ENCODE measurements at regions not wholly inside any gene's neighbourhood (a gene's known extent, or its start where the extent isn't known, plus 50 kb on each side); places are given as distances from the start of the nearest gene placed in this dataset.
"Not testable (repeated sequence)": the region's sequence is repeated elsewhere in the genome, so short reads cannot be mapped to it uniquely, and the experiment has no call there.

DNA sequence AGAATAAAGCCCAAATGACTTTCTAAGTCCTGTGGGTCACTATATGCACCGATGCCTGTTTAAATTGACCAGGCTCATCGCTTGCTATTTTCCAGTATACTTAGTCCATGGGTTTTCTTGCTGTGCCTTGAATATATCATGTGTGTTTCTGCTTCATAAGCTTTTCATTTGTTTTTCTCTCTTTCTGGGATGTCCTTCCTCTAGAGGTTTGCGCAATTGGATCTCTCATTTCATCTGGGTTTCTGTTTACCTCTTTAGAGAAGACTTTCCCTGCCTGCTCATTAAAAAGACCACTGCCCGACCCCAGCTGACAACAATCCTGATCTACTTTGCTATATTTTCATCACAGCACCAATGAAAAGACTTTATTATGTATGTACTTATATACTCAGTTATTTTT, 150.9 kb upstream of the CYRIA start:
- no peak for DNase-seq (ENCODE audit: low spot score)

DNA sequence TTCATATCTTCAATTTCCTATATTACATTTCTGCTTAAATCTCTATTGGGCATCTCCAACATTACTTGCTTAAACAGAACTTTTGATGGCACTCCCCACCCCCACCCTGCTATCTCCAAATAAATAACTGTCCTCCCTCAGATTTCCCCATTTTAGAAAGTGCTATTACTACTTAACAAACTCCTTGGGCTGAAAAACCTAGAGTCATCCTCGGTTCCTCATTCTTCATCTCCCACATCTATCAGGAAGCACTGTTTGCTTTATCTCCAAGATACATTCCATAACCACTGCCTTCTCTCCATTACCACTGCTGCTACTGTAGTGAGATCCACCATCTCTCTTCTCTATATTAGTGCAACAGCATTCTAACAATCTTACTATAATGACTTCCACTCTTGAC, 150.4 kb upstream of the CYRIA start:
- DNase-seq (ENCODE audit: low spot score), result no peak

DNA sequence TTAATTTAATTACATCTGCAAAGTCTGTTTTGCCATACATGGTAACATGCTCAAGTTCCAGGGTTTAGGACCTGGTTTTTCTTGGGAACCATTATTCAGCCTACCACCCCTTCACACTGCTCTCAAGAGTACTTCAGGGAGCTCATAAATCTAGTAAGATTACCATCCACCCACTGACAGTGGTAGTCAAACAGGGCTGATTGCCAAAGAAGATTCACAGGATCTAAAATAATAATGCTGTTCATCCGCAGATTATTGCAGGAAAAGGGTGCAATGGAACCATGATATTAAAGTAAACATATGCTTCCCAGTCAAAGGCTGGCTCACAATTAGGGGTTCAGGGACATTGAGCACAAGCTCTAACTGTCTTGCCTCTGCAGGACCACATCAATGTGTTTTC, 148.0 kb upstream of the CYRIA start:
- DNase-seq (ENCODE audit: low spot score), result no peak

DNA sequence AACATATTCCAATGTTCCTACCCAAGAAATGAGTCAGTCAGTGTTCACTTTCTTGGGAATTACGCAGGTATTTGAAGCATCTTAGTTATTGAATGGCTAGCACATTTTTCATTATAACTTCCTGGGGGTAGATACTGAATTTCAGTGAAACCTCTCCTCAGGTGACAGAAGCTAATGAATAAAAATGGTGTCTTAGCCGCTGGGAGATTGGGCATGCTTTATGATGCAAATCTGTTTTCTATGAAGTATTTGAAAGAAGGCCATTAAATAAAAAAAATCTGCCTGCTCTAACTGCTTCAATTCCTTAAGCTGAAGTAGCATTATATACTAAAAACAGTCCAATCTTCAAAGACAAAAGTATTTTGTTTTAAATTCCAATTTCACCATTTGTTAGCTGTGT, 132.8 kb upstream of the CYRIA start:
- DNase-seq (ENCODE audit: low spot score), result no peak

DNA sequence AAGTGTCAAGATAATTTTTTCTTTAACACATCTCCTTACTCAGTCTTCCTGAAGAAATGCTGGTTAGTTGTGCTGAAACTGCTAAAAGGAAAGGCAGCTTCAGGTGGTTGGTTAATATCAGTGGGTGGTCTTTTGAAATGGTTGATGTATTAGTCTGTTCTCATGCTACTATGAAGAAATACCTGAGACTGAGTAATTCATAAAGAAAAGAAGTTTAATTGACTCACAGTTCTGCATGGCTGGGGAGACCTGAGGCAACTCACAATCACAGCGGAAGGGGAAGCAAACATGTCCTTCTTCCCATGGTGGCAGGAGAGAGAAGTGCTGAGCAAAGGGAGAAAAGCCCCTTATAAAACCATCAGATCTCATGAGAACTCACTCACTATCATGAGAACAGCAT, 125.9 kb upstream of the CYRIA start:
- no peak for DNase-seq (ENCODE audit: low spot score)

DNA sequence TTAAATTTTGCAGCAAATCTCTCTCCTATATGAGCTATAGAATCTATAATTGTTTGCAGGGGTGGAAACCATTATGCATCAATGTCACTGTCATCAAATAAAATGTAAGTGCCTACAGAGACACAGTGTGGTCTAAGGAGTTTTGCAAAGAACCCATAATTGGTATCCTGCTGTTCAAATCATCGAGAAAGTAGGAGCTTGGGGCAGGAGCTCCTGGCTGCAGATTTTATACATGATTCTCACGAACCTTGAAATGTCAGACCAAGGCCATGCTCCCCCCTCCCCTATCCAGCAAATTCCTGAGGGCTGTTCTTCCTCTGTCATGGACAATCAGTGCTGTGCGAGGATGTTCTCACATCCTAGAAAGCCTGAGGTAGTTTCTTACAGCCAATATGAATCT, 119.5 kb upstream of the CYRIA start:
- DNase-seq (ENCODE audit: low spot score), result no peak

DNA sequence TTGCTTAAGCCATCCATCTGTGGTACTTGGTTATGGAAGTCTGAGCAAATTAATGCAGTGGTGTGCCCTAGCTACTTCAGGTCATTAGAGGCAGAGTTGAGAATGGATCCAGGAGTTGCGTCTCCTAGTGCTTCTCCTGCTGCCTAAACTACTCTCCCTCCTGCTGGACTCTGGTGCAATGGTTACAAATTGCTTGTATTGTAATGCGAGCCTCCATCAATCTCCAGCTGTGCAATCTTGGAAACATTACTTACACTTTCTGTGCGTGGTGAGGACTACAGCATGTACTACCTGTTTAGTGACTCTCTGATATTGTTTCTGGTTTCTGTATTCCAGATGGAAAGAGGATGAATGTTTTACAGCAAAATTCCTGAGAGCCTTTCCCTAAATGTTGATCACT, 119.0 kb upstream of the CYRIA start:
- DNase-seq (ENCODE audit: low spot score), result no peak

DNA sequence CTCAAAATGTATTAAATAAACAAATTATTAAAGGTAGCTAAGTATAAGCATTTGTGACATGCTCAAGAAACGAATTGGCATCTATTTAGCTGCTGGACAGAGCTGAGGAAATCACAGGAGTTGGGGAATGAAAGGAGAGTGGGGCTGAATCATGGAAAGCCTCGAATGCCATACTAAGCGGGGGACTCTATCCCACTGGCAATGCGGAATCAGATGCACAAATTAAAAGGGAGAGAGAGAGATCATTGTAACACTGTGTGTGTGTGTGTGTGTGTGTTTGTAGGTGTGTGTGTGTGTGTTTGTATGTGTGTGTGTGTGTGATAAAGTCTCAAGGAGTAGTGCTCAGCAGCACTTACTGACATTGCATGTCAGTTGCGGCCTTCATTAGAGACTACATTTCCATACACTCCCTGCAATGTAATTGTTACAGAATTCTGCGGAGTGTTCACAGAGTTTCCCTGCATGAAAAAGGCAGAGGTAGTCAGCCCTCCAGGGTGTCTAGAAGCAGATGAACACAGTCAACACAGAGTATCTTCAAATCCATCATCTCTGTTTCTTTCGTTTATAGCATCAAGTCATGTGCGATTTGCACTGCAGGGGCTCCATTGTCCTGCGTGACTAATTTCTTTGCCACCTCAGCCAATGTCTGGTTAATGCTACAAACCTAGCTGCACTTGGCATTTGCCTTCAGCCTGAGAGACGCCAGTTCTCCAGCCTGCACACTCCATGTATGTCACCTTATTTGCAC, 111.7 kb upstream of the CYRIA start:
- DNase-seq (ENCODE audit: low spot score), result no peak

DNA sequence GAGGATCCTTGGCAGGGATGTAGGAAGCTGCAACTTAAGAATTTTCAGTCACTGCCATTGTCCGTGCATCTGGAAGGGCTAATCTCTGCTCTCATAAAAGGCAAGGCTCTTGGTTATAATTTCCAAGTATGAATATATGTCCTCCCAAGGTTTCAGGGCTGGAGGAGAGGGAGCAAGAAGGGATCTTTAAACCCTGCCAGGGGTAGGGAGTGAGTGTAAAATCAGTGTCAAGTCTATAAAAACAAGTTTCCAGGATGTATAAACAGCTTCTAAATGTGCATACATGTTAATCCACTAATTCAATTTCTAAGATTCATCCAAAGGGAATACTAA, 110.2 kb upstream of the CYRIA start:
- no peak for DNase-seq (ENCODE audit: low spot score)

DNA sequence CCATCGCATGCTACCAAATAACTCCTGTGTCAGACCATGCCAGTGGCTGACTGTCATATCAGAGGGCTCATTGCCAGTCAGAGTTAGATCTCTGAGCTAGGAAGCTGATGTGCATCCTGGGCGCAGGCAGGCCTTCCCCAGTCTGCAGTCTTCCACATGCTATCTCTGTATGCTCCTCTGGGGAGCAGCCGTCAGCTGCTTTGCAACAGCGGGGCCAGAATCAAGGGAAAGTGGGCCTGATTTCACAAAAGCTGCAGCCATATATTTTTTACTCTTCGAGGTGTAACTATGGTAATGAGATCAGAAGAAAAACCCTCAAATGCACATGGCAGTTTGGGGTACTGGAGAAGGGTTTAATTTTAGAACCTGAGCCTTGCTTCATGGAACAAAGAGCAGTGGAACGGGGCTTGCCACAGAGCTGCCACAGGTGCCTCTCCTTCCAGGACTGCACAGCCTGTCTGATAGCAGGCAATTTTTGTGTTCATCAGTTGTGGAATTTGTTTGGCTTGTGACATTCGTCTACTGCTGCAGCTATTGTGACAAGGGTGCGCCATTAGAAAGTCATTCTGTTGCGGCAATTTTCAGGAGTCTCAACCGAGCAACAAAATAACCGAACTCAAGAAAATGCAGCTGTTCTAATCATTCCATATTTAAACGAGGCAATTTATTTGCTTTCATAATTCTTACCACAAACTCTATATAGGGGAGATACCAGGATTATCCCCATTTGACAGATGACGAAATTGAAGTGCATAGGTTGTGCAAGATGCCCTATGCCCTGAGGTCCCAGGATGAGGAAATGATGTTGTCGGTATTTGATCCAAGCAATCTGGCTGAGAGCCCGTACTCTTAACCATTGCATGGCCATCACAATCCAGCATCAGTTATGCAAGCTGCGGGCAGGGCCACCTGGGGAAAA, 109.6 kb upstream of the CYRIA start:
- no peak for DNase-seq (ENCODE audit: low spot score)

DNA sequence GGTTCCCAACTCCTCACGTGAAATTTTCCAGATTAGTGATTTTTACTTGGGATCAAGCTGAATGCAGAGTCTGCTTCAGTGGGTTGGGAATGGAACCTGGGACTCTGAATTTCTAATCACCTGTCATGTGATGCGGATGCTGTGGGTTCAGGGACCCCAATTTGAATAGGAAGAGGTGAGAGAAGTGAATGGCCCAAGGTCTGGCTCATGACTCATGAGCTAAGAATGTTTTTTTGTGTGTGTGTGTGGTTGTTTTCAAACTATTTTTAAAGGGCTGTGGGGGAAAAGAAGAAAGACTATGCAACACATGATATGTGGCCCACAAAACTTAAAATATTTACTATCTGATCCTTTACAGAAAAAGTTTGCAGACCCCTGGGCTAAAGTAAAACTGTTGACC, 108.5 kb upstream of the CYRIA start:
- no peak for DNase-seq (ENCODE audit: low spot score)

DNA sequence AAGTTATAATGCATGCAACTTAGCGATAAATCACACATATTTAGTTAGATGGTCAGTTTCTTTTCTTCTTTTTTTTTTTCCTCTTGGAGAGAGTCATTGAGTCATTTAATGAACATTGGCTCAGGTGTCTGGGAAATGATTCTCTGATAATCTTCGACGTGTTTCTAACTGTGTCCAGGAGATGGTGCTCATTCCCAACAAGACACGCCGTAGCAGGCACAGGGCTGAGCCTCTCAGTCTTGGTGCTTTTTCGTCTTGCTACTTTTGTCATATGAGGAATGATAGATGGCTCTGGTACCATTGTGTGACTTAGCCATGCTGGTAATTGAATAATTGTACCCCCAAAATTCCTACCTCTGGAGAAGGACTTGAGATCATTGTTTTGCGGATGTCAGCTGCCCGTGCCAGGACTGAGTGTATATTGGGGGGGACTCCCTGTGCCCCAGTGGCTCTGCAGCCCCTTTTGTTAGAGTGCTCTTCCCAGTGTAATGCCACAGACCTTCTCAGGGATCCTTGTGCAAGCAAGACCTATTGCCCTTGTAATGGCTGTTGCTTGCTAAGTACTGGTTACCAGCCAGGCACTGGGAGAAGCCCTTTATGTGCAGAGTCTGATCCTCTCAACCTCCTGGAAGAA, 107.6 kb upstream of the CYRIA start:
- peak; percentile 63 for DNase-seq (ENCODE audit: low spot score)

DNA sequence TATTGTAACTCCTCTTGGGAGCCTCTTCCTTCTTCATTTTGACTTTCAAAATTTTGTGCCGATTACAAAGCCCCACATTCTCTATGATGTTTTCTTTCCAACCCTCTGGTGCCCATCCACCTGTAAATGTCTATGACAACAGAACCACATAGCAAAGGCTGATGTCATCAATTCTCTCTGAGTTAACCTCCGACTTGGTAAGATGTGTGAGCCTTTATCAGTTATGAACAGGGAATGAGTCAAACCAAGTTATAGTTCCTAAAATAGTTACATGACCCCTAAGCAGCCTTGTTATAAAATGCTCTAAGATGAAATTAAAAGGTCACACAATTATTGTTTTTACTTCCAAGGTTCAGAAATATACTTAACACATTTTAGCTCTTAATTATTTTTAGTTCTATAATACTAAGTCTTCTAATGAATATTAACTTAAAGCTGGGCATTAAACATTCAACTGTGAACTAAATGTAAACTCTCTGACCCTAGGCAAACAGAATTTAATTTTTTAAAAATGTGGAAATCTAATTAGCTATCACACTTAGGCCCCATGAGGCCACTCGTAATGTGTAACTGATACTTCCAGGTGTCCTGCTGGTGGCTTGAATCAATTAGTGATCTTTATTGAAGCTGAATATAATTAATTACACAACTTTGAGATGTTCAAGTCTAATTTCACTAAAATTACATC, 102.3 kb upstream of the CYRIA start:
- DNase-seq (ENCODE audit: low spot score), result no peak

DNA sequence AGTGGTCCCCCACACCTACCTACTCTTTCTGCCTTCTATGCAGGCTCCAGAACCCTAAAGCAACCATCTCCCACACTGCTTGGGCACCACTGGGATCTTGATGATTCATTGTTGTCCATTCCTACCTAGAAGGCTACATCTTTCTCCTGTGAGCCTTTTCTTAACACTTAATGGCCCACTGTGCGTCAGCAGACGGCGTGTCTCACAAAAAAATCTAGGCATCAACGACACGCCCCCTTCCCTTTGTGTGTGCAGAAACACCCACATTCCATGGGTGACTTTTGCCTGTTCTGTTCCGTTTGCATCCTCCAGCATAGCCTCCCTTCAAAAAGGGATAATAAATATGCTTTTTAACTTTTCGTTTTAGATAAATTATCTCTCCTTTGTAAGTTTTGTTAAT, 99.7 kb upstream of the CYRIA start:
- no peak for DNase-seq (ENCODE audit: low spot score)

DNA sequence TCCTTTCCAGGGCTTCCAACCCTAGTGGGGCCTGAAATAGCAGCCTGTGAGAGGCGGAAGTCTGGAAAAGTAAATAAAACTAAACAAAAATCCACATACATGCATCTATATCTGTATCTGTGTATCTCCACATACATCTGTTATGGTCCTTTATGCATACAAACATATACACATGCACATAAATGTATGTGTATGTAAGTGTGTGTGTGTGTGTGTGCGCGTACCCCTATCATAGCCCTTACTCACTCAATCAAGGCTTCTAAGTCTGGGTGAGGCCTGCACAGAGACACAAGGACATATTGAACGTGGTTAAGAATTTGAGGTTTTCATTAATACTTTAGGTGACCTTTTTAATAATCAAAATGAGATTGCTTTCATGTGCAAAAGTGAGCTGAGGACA, 98.9 kb upstream of the CYRIA start:
- DNase-seq (ENCODE audit: low spot score), result no peak

DNA sequence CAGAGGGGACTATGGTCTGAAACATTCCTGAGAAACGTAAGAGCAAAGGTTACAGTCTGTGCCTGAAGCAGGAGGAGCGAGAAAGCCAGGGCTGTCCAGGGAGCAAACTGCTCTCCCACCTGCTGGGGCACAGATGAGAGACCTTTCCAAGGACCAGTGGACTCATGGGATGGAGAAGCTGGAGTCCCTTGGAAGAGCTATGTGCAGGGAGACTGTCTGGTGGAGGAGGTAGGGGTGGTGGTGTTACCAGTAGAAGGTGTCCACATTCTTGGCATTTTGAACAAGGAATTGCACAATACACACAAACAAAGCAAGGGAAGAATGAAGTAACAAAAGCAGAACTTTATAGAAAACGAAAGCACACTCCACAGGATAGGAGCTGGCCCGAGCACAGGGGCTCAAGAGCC, 97.9 kb upstream of the CYRIA start:
- DNase-seq (ENCODE audit: low spot score), result no peak

DNA sequence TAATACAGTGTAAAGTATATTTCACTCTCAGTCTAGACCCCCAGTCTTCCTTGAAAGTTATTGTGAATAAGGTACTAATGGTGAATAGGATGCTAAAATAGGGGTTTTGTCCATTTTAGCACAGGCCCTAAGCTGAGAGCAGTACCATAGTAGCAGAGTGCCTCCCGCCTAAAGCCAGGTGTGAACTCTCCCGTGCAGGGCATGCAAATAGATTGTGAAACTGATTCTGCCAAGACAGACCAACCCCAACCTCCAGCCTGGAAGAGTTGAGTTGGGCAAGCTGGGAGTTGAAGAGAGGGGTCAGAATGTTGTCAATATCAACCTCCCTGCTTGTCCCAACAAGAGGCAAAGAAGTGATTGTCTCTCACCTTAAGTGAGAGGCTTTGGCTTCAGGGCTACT, 97.4 kb upstream of the CYRIA start:
- DNase-seq (ENCODE audit: low spot score), result no peak

DNA sequence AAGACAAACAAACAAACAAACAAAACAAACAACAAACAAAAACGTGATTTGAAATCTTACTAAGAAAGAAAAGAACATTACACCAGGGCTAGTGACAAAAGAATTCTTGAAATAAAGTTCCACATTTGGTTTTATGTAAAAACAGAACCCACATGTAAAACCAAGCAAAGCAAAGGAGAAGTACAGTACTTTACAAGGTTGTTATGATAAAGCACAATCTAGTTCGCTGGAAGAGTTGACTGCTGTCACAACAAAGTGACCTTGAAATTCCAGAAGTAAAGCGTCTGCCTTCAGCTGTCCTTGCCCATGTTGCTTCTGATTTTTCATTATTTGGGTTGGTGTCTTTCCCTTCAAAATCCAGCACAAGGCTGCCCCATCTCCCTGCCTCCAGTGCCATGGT, 94.8 kb upstream of the CYRIA start:
- DNase-seq (ENCODE audit: low spot score), result no peak

DNA sequence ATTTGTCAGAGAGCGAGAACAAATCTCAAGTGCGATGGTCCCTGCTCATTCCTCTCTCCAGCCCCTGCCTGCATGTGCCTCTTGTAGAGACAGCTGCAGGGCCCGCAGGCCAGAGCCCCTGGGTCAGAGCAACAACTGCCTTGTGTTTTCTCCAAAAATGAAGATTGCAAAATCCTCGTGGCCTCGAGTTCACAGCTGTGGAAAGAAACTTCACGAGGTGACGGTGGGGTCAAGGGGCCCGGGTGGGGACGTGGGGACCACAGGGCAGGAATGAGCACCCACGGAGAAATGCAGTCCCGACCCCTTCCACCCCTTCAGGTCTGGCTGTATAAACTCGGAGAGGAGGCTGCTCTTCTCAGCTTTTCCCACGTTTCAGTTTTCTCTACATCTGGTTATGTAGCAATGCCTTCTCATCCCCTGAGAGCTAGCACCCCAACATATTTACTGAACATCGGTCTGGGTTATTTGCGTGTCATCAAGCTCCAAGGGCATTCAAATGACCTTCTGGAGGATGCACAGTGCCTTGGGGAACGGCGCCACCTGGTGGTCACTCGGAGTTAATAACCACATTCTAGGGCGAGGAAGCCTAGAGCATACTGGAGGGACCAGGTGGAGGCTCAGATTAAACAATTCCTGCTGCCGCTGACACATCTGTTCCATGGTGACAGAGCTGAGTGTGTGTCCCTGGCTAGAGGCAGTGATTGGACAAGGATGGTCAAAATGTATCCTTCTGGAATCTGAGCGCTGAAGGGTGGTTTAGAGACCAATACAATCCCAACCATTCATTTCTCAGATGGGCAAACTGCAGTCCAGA, 91.4 kb upstream of the CYRIA start:
- peak; percentile 85 for DNase-seq (ENCODE audit: low spot score)

DNA sequence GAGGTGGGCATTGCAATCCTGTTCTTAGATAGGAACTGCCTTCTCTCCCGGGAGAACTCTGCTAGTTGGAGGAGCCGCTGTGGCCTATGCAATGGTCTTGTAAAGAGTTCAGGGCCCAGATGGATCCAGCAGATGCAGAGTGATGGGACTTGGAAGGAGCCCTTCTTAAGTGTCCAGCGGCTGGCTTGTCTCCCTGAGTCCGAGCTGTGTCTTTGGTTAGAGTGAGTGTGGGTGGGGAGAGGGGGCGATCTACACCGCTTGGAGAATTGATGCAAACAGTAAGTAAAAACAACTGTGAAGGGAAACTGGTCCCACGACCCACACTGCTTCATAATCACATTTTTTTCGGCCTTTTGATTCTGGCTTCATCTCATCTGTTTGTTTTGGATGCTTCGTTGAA, 89.8 kb upstream of the CYRIA start:
- no peak for DNase-seq (ENCODE audit: low spot score)

DNA sequence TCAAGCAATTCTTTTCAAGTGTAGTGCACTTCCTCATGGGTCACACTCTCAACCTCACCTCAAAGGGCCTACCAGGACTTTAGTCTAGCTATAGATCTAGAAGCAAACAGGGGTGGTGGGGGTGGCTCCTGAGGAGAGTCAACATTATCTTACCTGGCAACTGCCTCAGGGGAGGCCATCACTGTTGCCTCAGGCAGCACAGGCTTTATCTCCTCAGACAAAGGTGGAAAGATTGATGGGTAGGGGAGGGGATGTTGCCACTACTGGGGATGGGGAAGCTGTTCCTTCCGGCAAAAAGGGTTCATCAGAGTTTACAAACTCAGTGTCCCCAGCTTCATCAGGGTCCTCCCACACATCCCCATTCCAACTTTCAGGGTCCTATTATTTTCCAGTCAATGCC, 87.4 kb upstream of the CYRIA start:
- DNase-seq (ENCODE audit: low spot score), result not testable (repeated sequence)

DNA sequence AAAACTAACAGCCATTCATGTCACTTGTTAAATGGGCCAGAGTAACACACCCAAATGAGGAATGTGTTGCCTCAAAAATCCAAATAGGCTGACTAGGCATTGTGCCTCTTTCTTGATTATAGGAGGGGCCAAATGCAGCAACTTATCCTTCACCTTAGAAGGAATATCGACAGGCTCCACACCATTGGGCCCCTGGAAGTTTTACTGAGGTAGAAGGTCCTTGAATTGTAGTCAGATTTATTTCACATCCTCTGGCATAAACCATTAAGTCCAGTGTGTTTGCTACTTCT, 85.2 kb upstream of the CYRIA start:
- not testable (repeated sequence) for DNase-seq (ENCODE audit: low spot score)
